GM12872 (cell line): ENCODE measurements at regions not wholly inside any gene's neighbourhood (a gene's known extent, or its start where the extent isn't known, plus 50 kb on each side); places are given as distances from the start of the nearest gene placed in this dataset.

Experiments used
- CTCF ChIP-seq: IDR thresholded peaks from 3 replicates; pipeline ENCODE4 v1.5.1; 2011; ENCODE audit warnings: low read depth, mild to moderate bottlenecking, low read length, moderate library complexity; ENCODE audit not compliant: insufficient read depth

- TF ChIP-seq CTCF, result no peak
Observed at GRCh38 chrX:23494741-23495140, 160.1 kb downstream of the PTCHD1 start.

GRCh38 chrX:23497919-23498318 is 163.3 kb downstream of the PTCHD1 start:
- TF ChIP-seq CTCF, result no peak

GRCh38 chrX:23501974-23502373 is 165.3 kb upstream of the PRDX4 start:
- TF ChIP-seq CTCF, result no peak

- no peak for TF ChIP-seq CTCF
Observed at GRCh38 chrX:23503835-23504539, 163.3 kb upstream of the PRDX4 start.

GRCh38 chrX:23504540-23504884 is 162.8 kb upstream of the PRDX4 start:
- TF ChIP-seq CTCF, result no peak

- TF ChIP-seq CTCF, result no peak
Observed at GRCh38 chrX:23504895-23505294, 162.4 kb upstream of the PRDX4 start.

- TF ChIP-seq CTCF, result no peak
Observed at GRCh38 chrX:23505531-23506303, 161.6 kb upstream of the PRDX4 start.
